GM21737 (cell line): ENCODE measurements at regions not wholly inside any gene's neighbourhood (a gene's known extent, or its start where the extent isn't known, plus 50 kb on each side); places are given as distances from the start of the nearest gene placed in this dataset.

Experiments
- ATAC-seq: cut with Tn5 transposase; IDR thresholded peaks from one replicate; pipeline ENCODE4 v1.9.1; 2021; ENCODE audit warnings: mild to moderate bottlenecking, moderate library complexity; ENCODE audit not compliant: unreplicated experiment

GRCh38 chr20:51220293-51220706 lies 197.4 kb upstream of the KCNG1 start:
- no peak for ATAC-seq

- no peak for ATAC-seq
Measured at GRCh38 chr20:51219544-51219943, 196.6 kb upstream of the KCNG1 start.

GRCh38 chr20:51218603-51219002 lies 195.7 kb upstream of the KCNG1 start:
- ATAC-seq: no peak

- ATAC-seq: no peak
Measured at GRCh38 chr20:51217347-51218045, 194.6 kb upstream of the KCNG1 start.

GRCh38 chr20:51216850-51217249 lies 193.9 kb upstream of the KCNG1 start:
- ATAC-seq: no peak

GRCh38 chr20:51212816-51213215 lies 189.9 kb upstream of the KCNG1 start:
- no peak for ATAC-seq

- no peak for ATAC-seq
Measured at GRCh38 chr20:51211191-51211590, 188.3 kb upstream of the KCNG1 start.

GRCh38 chr20:51210084-51210483 lies 187.2 kb upstream of the KCNG1 start:
- no peak for ATAC-seq

GRCh38 chr20:51208162-51208561 lies 185.3 kb upstream of the KCNG1 start:
- no peak for ATAC-seq

GRCh38 chr20:51206032-51206662 lies 183.2 kb upstream of the KCNG1 start:
- ATAC-seq: no peak

- no peak for ATAC-seq
Measured at GRCh38 chr20:51204794-51205193, 181.9 kb upstream of the KCNG1 start.

GRCh38 chr20:51204051-51204715 lies 181.3 kb upstream of the KCNG1 start:
- ATAC-seq: no peak

GRCh38 chr20:51202304-51202703 lies 179.4 kb upstream of the KCNG1 start:
- ATAC-seq: no peak

- ATAC-seq: no peak
Measured at GRCh38 chr20:51199920-51200319, 177.0 kb upstream of the KCNG1 start.

GRCh38 chr20:51198876-51199523 lies 176.1 kb upstream of the KCNG1 start:
- no peak for ATAC-seq

GRCh38 chr20:51198238-51198637 lies 175.3 kb upstream of the KCNG1 start:
- ATAC-seq: no peak

GRCh38 chr20:51196991-51197651 lies 174.2 kb upstream of the KCNG1 start:
- no peak for ATAC-seq

- ATAC-seq: no peak
Measured at GRCh38 chr20:51195990-51196389, 173.1 kb upstream of the KCNG1 start.

- no peak for ATAC-seq
Measured at GRCh38 chr20:51195419-51195901, 172.6 kb upstream of the KCNG1 start.

- no peak for ATAC-seq
Measured at GRCh38 chr20:51193066-51193772, 170.3 kb upstream of the KCNG1 start.
